Frontal cortex (tissue), 3 donors: ENCODE measurements at regions not wholly inside any gene's neighbourhood (a gene's known extent, or its start where the extent isn't known, plus 50 kb on each side); places are given as distances from the start of the nearest gene placed in this dataset.
A peak's percentile ranks its signal among the peaks of the same experiment; 100 is the strongest.
"Not testable (repeated sequence)": the region's sequence is repeated elsewhere in the genome, so short reads cannot be mapped to it uniquely, and the experiment has no call there.

Experiments used
- DNase-seq, 2 donors: peaks; one replicate each; pipeline ENCODE4 v3.0.0; 2012; ENCODE audit warnings: low spot score in 2 of 2
- FAIRE-seq: peaks from 2 replicates; lab custom pipeline; 2012; peaks lifted over from hg19 to GRCh38; lab: Jason Lieb, UNC
- donor health status: control.
- donor health status: control.
- donor health status: control.

DNA sequence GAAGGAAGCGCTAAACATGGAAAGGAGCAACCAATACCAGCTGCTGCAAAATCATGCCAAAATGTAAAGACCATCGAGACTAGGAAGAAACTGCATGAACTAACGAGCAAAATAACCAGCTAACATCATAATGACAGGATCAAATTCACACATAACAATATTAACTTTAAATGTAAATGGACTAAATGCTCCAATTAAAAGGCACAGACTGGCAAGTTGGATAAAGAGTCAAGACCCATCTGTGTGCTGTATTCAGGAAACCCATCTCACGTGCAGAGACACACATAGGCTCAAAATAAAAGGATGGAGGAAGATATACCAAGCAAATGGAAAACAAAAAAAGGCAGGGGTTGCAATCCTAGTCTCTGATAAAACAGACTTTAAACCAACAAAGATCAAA lies 570.0 kb upstream of the CDH11 start:
- DNase-seq, FAIRE-seq: not testable (repeated sequence)

DNA sequence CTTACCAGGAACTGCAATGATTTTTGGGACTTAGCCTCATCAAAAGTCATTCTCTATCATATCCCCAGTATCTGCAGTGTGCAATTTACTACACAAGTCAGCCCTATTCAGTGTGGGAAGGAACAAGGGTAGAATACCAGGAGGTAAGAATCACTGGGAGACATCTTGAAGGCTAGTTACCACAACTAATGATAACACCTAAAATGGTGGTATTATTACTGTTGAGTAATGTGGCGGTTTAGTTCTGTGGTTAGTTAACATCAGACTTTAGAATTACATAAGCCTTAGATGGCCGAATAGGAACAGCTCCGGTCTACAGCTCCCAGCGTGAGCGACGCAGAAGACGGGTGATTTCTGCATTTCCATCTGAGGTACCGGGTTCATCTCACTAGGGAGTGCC lies 567.9 kb upstream of the CDH11 start:
- FAIRE-seq = no peak
- no peak for DNase-seq

DNA sequence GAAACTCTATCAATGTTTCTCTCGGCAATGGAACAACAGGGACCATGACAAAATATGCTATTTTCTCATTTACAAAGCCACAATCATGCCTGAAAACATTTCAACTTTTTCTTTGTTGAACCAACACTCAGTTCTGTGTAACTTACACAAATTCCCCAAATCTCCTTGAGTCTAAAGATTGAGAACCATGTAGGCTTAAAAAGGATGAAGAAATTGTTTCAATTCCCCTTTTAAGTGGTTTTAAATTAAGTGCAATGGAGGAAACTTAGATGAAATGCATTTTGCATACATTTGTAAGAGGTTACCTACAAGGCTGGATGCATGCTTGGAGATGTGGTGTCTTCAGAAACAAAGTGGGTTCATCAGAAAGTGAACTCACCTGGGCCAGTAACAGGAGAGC lies 566.4 kb upstream of the CDH11 start:
- FAIRE-seq = no peak
- DNase-seq = no peak

DNA sequence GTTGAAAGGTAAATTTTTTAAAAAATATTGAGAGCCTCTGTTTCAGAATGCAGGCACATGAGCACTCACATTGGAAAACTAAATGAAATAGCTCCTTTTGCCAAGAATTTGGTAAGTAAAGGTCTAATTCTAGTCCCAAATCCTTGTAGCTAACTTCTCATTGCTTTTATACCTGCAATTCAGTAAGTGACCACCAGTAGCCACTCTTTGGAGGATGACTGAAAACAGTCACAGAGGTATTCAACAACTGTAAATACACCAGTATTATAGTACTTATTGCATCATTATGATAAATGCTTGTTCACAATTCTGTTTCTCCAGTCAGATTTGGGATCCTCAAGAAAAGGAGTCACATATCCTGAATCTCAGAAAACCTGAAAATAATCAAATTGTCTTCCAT lies 562.4 kb upstream of the CDH11 start:
- DNase-seq = no peak
- no peak for FAIRE-seq

DNA sequence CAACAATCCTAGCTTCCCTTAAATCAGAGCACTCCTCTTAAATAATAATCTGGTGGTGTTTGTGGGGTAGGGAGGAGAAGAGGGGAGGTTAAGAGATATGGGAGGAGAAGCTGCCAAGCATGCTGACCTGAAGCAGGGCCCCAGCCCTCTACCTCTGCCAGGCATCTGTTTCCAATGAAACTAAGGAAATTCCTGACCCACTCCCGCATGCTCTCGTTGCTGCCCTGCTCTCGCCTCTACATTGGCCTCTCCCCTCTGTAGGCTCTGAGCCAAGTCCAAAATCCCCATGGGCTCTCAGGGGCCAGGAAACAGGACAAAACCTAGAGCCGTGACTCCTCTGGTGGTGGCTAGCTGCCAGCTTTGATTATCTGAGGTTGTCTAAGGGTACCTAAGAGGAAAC lies 559.5 kb upstream of the CDH11 start:
- no peak for FAIRE-seq
- DNase-seq = no peak

DNA sequence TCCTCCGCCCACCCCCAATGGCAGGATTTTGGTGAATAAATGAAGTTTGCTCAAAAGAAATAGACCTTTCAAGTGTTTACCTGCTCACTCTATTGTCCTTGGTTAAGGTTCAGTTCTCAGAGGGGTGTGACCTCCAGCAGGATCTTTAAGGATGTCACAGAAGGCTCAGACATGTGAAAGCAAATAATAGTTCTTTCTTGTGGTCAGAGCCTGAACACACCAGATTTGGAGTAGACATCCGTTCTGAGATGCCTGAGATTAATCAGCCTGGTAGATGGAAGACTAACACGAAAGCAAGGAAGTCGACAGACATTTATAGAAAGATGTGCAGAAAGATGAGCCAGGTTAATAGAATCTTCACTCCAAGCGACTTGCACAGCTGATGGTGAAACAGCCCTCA lies 557.9 kb upstream of the CDH11 start:
- FAIRE-seq (no peak), DNase-seq (no peak)

DNA sequence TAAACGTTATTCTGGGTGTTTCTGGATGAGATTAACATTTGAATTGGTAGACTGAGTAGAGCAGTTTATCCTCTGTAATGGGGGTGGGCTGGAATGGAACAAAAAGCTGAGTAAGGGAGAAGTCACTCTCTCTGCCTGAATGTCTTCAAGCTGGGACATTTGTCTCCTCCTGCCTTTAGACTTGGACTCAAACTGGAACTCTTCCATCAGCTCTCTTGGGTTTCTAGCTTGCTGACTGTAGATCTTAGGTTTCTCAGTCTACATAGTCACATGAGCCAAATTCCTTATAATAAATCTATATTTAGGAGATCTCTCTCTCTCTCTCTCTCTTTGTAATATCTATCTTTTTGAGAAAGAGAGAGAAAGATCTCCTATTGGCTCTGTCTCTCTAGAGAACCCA lies 553.3 kb upstream of the CDH11 start:
- FAIRE-seq (no peak), DNase-seq (no peak)

DNA sequence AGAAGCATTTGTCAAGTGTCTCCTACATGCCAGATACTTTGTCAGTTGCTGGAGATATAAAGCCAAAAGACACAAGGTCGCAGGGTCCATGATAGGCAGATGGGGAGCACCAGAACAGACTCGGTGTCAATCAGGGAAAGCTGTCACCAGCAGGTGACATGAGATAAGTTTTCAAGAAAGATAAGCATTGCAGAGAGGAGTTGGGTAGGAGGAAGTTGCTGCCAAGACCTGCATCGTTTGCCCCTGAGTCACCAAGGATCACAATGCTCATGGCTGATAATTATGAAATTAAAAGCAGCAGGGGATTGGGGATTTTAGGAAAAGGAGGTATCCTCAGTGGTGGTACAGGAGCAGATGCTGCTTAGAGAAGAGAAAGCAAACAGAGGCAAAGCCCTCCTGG lies 551.1 kb upstream of the CDH11 start:
- DNase-seq (no peak), FAIRE-seq (no peak)

DNA sequence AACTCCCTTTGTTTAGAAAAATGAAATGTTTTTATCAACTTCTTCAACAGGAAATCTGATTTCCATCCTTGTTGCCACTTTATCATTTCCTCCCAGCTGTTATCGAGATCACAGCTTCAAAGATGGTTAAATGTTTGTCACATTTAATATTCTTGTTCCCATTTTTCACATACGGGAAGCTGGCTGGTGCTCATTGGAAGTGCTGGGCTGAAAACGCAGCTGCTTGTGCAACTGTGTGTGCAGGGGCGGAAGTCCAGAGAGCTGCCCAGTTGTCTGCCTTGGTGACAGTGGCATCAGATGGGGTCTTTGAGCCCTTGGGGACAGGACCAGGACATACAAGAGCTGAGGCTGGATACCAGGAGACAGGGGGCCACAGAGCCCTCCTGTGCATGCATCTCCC lies 549.2 kb upstream of the CDH11 start:
- FAIRE-seq (no peak), DNase-seq (no peak)

DNA sequence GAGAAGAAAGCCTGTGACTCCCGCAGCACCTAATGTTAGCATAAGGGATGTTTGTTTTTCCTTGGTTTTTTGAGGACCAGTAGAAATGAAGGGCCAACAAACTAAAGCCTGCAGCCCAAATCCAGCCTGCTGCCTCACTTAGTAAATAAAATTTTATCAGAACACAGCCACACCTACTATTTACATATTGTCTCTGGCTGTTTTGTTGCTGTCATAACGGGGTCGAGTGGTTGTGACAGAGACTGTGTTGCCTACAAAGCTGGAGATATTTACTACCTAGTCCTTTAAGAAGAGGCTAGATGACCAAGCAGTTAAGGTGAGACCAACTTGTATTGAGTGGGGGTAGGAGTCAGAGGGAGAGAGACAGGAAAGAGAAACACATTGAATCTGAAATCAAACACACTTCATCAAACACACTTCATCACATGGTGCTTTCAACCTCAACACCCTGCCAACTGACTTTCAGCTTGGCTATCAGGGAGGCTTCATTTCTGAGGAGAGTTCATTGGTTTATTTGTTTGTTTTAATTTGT lies 546.3 kb upstream of the CDH11 start:
- FAIRE-seq (no peak), DNase-seq (no peak)

DNA sequence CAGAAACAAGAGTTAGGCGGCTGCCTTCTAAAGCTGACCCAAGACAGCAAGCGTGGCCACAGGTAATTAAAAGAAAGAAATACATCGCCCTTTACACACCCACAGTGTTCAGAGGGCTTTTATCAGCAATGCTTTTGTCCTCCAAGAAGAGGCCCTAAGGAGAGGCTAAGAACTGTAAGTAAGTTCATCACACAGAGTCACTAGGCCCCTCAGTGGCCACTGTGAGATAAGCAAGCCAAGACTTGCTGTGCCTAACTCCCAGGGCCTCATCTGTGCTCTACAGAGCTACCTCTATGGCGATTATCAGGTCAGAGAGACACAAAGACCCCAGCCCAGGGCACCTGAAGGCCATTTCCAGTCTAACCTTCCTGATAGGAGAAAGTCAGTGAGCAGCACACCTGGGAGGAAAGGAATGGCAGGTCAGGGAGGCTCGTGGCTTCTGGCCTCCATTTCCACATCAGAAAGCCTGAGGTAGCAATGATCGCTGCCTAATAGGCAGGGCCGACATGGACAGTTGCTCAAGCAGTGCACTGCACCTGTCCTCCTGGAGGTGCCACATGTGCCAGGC lies 545.2 kb upstream of the CDH11 start:
- FAIRE-seq (no peak), DNase-seq (peak in 1 of 2 donors; percentile 18)

DNA sequence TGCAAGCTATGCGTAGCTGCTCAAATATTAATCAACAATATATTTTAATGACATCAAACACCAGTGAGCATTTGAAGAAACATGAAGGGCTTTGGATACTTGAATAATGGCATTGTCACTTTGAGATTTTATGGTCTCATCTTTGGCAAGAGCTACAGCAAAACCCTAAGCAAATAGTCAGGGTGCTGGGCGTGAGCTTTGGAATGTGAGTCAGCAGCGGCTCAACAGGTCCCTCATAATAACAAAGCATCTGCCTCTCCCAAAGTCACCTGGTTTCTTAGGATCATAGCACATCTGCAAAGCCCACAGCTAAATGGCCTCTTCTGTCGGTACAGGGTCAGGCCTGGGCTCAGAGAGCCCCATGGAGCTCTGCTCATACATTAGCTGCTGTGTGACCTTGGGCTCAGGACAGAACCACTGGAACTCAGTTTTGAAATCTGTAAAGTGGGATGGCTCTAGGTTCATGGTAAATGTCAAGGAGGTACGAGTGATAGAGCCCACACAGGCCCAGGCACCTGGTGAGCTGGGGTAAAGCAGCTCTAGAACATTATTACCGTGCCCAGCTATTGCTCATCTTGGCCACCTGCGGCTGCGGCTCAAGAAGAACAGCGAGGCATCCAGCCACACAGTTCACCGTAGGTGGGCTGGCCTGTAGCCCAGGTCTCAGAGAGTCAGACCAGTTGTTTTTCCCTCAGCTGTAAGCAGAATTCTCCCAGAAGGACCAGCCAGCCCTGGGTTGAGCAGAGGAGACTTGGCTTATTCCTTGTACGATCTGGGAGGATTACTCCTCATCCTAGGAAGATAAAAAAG lies 544.5 kb upstream of the CDH11 start:
- no peak for FAIRE-seq

DNA sequence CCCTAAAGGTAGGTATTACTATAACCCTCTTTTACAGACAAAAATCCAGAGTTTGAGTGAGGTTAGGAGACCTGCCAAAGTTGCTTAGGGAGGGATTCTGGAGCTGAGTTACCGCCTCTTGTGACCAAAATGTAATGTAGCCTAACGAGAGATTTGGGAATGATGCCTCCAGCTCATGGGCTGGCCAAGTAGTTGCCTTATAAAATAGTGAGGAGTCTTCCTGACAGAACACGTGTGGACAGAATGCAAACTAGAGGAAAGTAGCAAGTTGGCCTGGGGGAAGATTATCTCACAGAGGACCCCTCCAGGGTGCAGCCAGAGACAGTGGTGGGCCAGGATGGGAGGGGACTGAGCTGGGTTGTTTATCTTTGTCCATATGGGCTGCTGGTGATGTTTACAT lies 543.7 kb upstream of the CDH11 start:
- DNase-seq (no peak), FAIRE-seq (no peak)

More for the DNA sequence above, 544.5 kb upstream of the CDH11 start:
- no peak for DNase-seq

DNA sequence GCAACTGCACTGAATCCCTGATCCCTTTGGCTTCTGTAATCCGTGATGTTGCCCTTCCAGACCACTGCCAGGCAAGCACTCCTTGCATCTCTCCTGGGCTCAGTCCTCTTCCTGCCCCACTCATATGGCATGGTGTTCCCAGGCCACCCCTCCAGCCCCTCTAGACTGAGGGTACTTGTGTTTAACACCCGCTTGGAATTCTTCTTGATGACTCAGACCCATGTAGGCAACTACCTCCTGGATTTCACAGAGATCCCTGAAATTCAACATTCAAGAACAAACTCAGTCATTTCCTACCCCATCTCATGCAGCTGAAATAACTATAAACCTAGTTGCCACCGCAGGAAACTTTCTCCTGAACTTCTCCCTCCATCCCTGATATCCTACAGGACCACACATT lies 541.9 kb upstream of the CDH11 start:
- no peak for DNase-seq
- no peak for FAIRE-seq

DNA sequence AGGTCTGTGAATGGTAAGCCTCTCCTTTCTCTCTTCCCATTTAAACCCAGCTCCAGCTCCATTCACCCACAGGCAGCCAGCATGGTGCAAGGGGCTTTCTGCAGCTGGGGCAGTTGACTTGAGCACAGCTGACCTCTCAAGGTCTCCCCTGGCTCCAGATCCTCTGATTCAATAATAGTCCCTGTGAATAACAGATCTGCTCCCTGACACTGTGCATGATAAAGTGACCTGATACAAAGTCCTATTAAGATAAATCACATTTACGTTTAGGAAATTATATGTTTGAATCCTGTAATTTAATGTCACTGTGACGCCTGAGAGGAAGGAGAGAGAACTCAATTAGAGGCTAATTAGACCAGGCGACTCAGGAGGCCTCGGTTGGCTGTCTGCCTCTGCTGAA lies 540.4 kb upstream of the CDH11 start:
- DNase-seq (no peak), FAIRE-seq (no peak)

DNA sequence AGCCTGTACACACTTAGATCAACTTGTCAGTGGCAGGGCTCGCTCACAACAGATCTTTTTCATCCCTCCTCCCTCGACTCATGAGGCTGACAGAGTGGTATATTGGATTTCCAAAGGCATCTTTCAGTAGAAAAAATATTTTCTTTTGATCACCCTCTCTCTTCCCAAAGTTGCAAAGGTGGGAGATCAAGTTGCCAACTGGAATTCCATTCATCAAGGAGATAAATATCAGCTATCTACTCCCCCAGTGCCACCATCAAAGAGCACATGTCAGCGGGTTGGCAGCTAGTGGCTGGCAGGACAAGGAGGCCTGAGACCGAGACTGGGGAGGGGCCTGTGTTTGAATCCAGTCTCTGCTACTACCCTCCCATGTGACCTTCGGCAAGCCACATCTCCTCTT lies 539.7 kb upstream of the CDH11 start:
- DNase-seq = no peak
- no peak for FAIRE-seq

DNA sequence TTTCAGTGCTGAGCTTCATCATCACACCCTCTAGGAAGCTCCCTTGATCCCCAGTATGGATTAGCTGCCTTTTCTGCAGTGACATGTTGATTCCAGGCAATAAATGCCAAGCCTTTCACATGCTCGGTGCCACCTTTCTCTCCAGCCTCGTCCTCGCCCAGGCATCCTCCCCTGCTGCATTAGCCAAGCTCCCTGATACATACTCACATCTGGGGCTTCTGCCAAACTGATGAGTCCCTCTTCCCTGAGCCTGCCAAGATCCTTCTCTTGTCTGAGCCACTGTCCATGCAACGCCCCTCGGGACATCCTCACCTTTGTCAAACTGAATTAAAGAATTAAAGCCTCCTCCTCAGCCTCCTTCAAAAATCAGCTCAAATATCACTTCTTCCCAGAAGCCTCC lies 538.5 kb upstream of the CDH11 start:
- DNase-seq = no peak
- no peak for FAIRE-seq

DNA sequence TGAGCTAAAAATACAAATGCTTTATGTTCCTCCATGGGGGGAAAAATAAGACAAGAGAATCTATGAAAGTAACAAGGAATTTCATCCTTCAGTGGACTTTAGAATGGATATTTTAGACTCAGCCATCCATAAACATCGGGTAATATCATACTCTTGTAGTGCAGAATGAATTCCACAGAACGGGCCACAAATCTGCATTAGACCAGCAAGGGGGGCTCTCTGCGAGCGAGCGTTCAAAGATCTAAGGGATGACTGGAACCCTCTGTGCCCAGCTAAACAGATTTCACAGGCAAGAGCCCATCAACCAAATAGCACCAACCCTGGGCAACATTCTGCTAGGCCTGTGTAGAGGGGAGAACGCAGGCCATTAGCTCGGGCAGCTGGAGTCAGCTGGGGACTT lies 537.9 kb upstream of the CDH11 start:
- DNase-seq = no peak
- no peak for FAIRE-seq

DNA sequence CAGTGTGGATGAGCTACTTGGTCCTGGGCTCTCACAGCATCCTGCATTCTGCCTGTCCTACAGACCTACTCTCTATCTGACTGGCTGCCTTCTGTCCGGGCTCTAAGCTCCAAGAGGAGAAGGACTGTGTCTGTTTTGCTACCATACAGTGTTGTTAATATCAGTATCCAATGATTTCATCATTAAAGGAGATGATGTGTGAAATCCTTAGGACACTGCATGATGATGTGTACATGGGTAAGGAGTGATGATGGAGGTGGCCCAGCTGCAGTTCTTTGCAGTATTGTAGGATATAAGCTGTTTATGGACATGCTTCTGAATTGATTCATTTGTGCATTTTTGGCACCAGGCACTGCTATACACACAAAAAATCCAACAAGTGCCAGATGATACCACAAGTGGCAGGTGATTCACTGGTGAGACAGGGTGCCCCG lies 536.9 kb upstream of the CDH11 start:
- FAIRE-seq = no peak
- no peak for DNase-seq

DNA sequence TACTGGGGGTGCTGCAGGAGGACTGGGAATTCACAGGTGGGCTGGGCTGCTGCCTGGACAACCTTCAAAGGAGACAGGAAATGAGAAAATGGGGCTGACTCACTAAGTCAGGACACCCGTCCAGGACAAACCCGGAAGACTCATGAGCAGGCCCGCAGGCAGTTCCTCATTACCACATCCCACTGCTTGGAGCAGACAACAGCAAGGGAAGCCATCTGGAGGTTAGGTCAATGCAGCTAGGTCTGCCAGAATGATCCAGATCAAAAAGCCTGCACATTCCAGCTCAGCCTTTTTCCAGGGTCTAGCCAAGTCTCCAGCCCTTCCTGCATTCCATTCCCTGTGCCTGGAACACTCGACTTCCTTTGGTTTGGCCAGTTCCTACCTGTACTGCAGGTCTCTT lies 536.5 kb upstream of the CDH11 start:
- no peak for DNase-seq
- no peak for FAIRE-seq

DNA sequence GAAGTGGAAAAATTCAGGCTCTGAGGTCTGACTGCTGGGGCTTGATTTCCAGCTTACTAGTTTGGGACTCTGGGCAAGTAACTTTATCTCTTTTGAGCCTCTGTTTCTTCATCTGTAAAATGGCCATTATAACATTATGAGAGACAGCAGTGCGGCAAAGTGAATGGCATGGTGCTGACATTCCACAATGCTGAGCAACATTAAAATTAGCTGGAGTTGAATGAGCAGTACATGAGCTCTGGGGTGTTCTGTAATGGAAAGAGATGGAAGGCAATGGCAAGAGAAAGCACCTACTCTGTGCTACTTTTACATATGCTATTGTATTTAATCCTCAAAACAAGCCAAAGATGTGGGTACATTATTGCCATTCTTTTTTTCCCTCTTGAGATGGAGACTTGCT lies 535.7 kb upstream of the CDH11 start:
- FAIRE-seq = no peak
- no peak for DNase-seq

DNA sequence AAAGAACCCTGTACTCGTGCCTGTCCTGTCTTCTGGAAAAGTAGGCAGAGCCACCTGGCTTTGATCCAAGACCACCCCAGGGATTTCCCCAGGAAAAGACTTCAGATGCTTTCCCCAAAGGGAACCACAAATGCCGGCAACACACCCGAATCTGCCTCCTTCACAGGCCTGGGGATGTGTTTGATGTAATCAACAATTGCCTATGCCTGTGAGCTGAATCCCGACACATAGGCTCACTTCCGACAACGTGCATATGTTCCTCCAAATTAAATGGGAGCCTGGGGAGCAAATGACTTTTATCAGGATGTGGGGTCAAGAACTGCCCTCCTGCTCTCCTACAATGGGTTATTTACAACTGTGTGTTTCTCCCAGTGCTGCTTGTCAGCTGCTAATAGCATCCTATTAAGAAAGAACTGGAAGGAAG lies 535.2 kb upstream of the CDH11 start:
- FAIRE-seq = no peak
- DNase-seq = no peak
